IMR-90 (cell line): ENCODE measurements at regions not wholly inside any gene's neighbourhood (a gene's known extent, or its start where the extent isn't known, plus 50 kb on each side); places are given as distances from the start of the nearest gene placed in this dataset.

Experiments used
- ATAC-seq: fragments of 200-7000 bp; cut with Tn5 transposase; 2 replicates; pipeline ENCODE4 v1.9.1; 2020; ENCODE audit warnings: low read depth, mild to moderate bottlenecking, moderate library complexity
- BruUV-seq: library from RNA; stranded (reverse); fragments of 400-500 nt; replicated peaks from 2 replicates; lab custom pipeline; 2021; lab: Mats Ljungman, UMichigan
- CTCF ChIA-PET: fragments of 300-600 bp; formaldehyde crosslinking; extraction: SDS; loops from one replicate; lab custom pipeline; 2021; ENCODE audit warnings: antibody characterized with exemption; lab: Yijun Ruan, JAX
- POLR2A ChIA-PET: fragments of 300-600 bp; sonication (Branson Sonifier 250); formaldehyde crosslinking; loops from one replicate; lab custom pipeline; 2022; ENCODE audit warnings: antibody characterized with exemption; ENCODE audit not compliant: unreplicated experiment; lab: Charles Lee
- DNase-seq: peaks from one replicate; pipeline ENCODE4 v3.0.0; 2013
- H2AFZ ChIP-seq: replicated peaks from 2 replicates; pipeline ENCODE3; 2013; ENCODE audit warnings: low read length, mild to moderate bottlenecking; ENCODE audit not compliant: poor library complexity
- H2AK5ac ChIP-seq: 2 replicates; pipeline ENCODE4 v1.6.1; 2013; ENCODE audit warnings: low read depth, low read length, inconsistent platforms
- H2AK9ac ChIP-seq: replicated peaks from 2 replicates; pipeline ENCODE3; 2013; ENCODE audit warnings: mild to moderate bottlenecking, low read depth, low read length, moderate library complexity; ENCODE audit not compliant: poor library complexity
- H2BK120ac ChIP-seq: 2 replicates; pipeline ENCODE4 v1.6.1; 2013; ENCODE audit warnings: low read depth, low read length, inconsistent platforms
- H2BK15ac ChIP-seq: 3 replicates; pipeline ENCODE4 v1.6.1; 2013; ENCODE audit warnings: low read depth, low read length, inconsistent platforms
- H2BK20ac ChIP-seq: 2 replicates; pipeline ENCODE4 v1.6.1; 2013; ENCODE audit warnings: low read depth, mild to moderate bottlenecking, inconsistent platforms, low read length, moderate library complexity
- H2BK5ac ChIP-seq: 2 replicates; pipeline ENCODE4 v1.6.1; 2013; ENCODE audit warnings: mild to moderate bottlenecking, low read depth, low read length, inconsistent platforms; ENCODE audit not compliant: poor library complexity, severe bottlenecking
- H3K14ac ChIP-seq: replicated peaks from 2 replicates; pipeline ENCODE4 v1.6.1; 2013; ENCODE audit warnings: low read depth, low read length, inconsistent platforms
- H3K18ac ChIP-seq: 2 replicates; pipeline ENCODE4 v1.6.1; 2013; ENCODE audit warnings: low read depth, low read length, control low read depth
- H3K23ac ChIP-seq: 2 replicates; pipeline ENCODE4 v1.6.1; 2013; ENCODE audit warnings: low read depth, low read length, inconsistent platforms
- H3K27ac ChIP-seq: 2 replicates; pipeline ENCODE4 v1.5.1; 2013; ENCODE audit warnings: mild to moderate bottlenecking, control low read depth, low read length; ENCODE audit not compliant: insufficient read depth
- H3K27me3 ChIP-seq: 2 replicates; pipeline ENCODE4 v1.6.1; 2013; ENCODE audit warnings: low read length; ENCODE audit not compliant: control insufficient read depth, insufficient read depth
- H3K36me3 ChIP-seq: 2 replicates; pipeline ENCODE4 v1.6.1; 2013; ENCODE audit warnings: low read length, mixed read lengths; ENCODE audit not compliant: control insufficient read depth, insufficient read depth
- H3K4ac ChIP-seq: 2 replicates; pipeline ENCODE4 v1.6.1; 2013; ENCODE audit warnings: low read depth, low read length, inconsistent platforms
- H3K4me1 ChIP-seq: 2 replicates; pipeline ENCODE4 v1.6.1; 2013; ENCODE audit warnings: low read length, mixed read lengths; ENCODE audit not compliant: control insufficient read depth, insufficient read depth
- H3K4me2 ChIP-seq: 2 replicates; pipeline ENCODE4 v1.6.1; 2013; ENCODE audit warnings: low read depth, mild to moderate bottlenecking, control low read depth, low read length, moderate library complexity
- H3K4me3 ChIP-seq: 2 replicates; pipeline ENCODE4 v1.5.1; 2013; ENCODE audit warnings: low read depth, mild to moderate bottlenecking, control low read depth, low read length, moderate library complexity; ENCODE audit not compliant: insufficient read depth
- H3K56ac ChIP-seq: 2 replicates; pipeline ENCODE4 v1.6.1; 2013; ENCODE audit warnings: low read length, inconsistent platforms; ENCODE audit not compliant: insufficient read depth; ENCODE audit errors: extremely low read depth
- H3K79me1 ChIP-seq, 2 experiments: 2 replicates each; pipeline ENCODE4 v1.6.1; 2013; ENCODE audit warnings: low read length in 2 of 2, inconsistent platforms in 1 of 2, low read depth in 1 of 2
- H3K9ac ChIP-seq: 2 replicates; pipeline ENCODE4 v1.6.1; 2013; ENCODE audit warnings: low read depth, low read length, control low read depth
- H3K9me1 ChIP-seq: 2 replicates; pipeline ENCODE4 v1.6.1; 2013; ENCODE audit warnings: low read length, inconsistent platforms; ENCODE audit not compliant: insufficient read depth
- H3K9me3 ChIP-seq: 2 replicates; pipeline ENCODE4 v1.6.1; 2013; ENCODE audit warnings: low read length; ENCODE audit not compliant: control insufficient read depth, insufficient read depth
- H4K20me1 ChIP-seq: 2 replicates; pipeline ENCODE4 v1.6.1; 2013; ENCODE audit warnings: low read length, inconsistent platforms; ENCODE audit not compliant: insufficient read depth
- H4K5ac ChIP-seq: 2 replicates; pipeline ENCODE4 v1.6.1; 2013; ENCODE audit warnings: mild to moderate bottlenecking, low read depth, low read length, control low read depth
- H4K8ac ChIP-seq, 2 experiments: 2 replicates each; pipeline ENCODE4 v1.6.1; 2013; ENCODE audit warnings: low read depth in 2 of 2, low read length in 2 of 2, control low read depth in 1 of 2, inconsistent platforms in 1 of 2
- H4K91ac ChIP-seq: 2 replicates; pipeline ENCODE4 v1.6.1; 2013; ENCODE audit warnings: low read depth, low read length, inconsistent platforms; ENCODE audit not compliant: insufficient read depth
- BHLHE40 ChIP-seq: fragments of 150-350 bp; IDR thresholded peaks from 2 replicates; pipeline ENCODE4 v1.6.1; 2016; ENCODE audit warnings: mild to moderate bottlenecking, low read depth, low read length
- CEBPB ChIP-seq: IDR thresholded peaks from 2 replicates; pipeline ENCODE4 v1.6.1; 2012; ENCODE audit warnings: low read depth, low read length, improper control_type of control experiment
- CHD1 ChIP-seq: IDR thresholded peaks from 2 replicates; pipeline ENCODE4 v1.6.1; 2012; ENCODE audit warnings: low read depth, low read length, improper control_type of control experiment
- FOS ChIP-seq: fragments of 150-350 bp; IDR thresholded peaks from 2 replicates; pipeline ENCODE4 v1.6.1; 2016; ENCODE audit warnings: low read depth, low read length
- MAFK ChIP-seq: IDR thresholded peaks from 2 replicates; pipeline ENCODE4 v1.6.1; 2012; ENCODE audit warnings: low read depth, low read length, improper control_type of control experiment
- MXI1 ChIP-seq: IDR thresholded peaks from 2 replicates; pipeline ENCODE4 v1.6.1; 2012; ENCODE audit warnings: low read depth, mild to moderate bottlenecking, low read length, moderate library complexity, borderline replicate concordance
- NFE2L2 ChIP-seq: fragments of 150-350 bp; IDR thresholded peaks from 2 replicates; pipeline ENCODE4 v1.6.1; 2016; ENCODE audit warnings: low read depth, mild to moderate bottlenecking, low read length
- POLR2A ChIP-seq: IDR thresholded peaks from 2 replicates; pipeline ENCODE4 v1.6.1; 2012; ENCODE audit warnings: mild to moderate bottlenecking, low read depth, low read length
- RAD21 ChIP-seq: IDR thresholded peaks from 2 replicates; pipeline ENCODE4 v1.6.1; 2012; ENCODE audit warnings: low read length, improper control_type of control experiment
- RCOR1 ChIP-seq: IDR thresholded peaks from 2 replicates; pipeline ENCODE4 v1.6.1; 2012; ENCODE audit warnings: mild to moderate bottlenecking, low read length, improper control_type of control experiment; ENCODE audit not compliant: insufficient replicate concordance
- RFX5 ChIP-seq: IDR thresholded peaks from 2 replicates; pipeline ENCODE4 v1.8.0; 2012; ENCODE audit warnings: low read depth, mild to moderate bottlenecking, low read length, moderate library complexity
- SMC3 ChIP-seq: fragments of 150-350 bp; IDR thresholded peaks from 2 replicates; pipeline ENCODE4 v1.6.1; 2016; ENCODE audit warnings: low read depth, mild to moderate bottlenecking, antibody characterized with exemption, low read length, moderate library complexity
- WGBS, 2 experiments: methylation state at CpG; one replicate each; pipeline versions ENCODE4 v1.1.5 to v1.1.7; 2013; ENCODE audit warnings: missing lambda C conversion rate in 2 of 2; ENCODE audit not compliant: insufficient read length in 1 of 2; ENCODE audit errors: extremely low coverage in 2 of 2; 5-methylcytosine and 5-hydroxymethylcytosine counted together
- dilution Hi-C: fragments of 300-500 bp; cut with HindIII; formaldehyde crosslinking; loops from one replicate; pipeline ENCODE4 v1.14.3; 2018; ENCODE audit warnings: low sequenced_read_pairs; ENCODE audit not compliant: unreplicated experiment
- in situ Hi-C: fragments of 300-500 bp; cut with MboI; formaldehyde crosslinking; loops from 3 replicates; pipeline ENCODE4 v1.14.3; 2019; ENCODE audit warnings: low sequenced_read_pairs, inconsistent platforms, mixed read lengths
- intact Hi-C: fragments of 100-400 bp; cut with micrococcal nuclease; formaldehyde crosslinking; loops from 2 replicates; pipeline ENCODE4 v1.10.0; 2022
- TF ChIP-seq, protein P1 (sequence below): fragments of 150-350 bp; IDR thresholded peaks from 2 replicates; pipeline ENCODE4 v1.6.1; 2016; ENCODE audit warnings: low read depth, mild to moderate bottlenecking, low read length, moderate library complexity, borderline replicate concordance
- TF ChIP-seq, protein P2 (sequence below): fragments of 150-350 bp; IDR thresholded peaks from 2 replicates; pipeline ENCODE4 v1.6.1; 2017; ENCODE audit warnings: mild to moderate bottlenecking, antibody characterized with exemption, low read length, low read depth
- TF ChIP-seq, protein P3 (sequence below): conservative IDR thresholded peaks from 2 replicates; pipeline ENCODE4 v1.5.1; 2012; ENCODE audit warnings: mild to moderate bottlenecking, low read depth, low read length, improper control_type of control experiment

DNA sequence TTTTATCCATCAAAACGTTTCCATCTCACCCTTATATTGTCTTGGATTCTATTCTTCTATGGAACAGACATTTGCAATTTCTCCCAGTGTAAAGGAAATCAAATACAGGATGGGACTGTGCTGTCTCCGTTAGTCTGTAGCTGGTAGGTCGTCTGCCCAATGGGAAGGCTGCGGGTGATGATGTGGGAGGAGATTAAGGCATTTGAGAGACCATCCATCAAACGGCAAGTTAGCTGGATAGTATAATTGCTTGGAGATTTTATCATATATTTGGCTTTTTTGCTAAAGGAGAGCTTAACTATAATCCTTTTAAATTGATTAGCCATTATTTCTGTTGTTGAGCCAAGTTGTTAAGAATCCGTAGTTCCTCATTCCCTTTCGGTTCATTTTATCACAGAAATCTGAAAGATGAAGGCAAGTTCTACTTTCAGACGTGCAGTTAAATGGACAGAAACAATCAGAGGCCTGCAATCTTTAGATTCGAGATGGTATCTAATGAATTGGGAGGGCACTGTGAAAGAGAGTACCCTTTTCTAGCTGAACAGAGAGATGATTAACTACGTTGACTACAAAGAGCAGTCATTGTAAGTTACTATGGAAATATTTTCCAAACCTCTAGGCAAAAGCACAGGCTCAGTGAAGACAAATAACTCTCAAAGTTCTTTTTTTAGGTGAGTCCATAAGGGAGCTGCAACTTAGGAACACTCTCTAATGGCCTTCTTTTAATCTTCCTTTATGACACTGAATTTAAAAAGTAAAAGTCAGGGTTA is 253.3 kb upstream of the KIAA1217 start:
- ATAC-seq: no peak
- no peaks in the 10 kb centered on the region for H3K9me1 ChIP-seq
- H3K79me1 ChIP-seq: no peaks in the 10 kb centered on the region
- no peak for DNase-seq
- no peak overlapping the region for H2AFZ ChIP-seq
- no peak overlapping the region for H3K56ac ChIP-seq
- no peaks in the 10 kb centered on the region for H3K4me1 ChIP-seq
- in situ Hi-C loops (no loop called here), intact Hi-C loops (no loop called here), dilution Hi-C loops (no loop called here)
- no peak overlapping the region for H2BK5ac ChIP-seq
- H3K9ac ChIP-seq: no peak overlapping the region
- no peak overlapping the region for H2BK120ac ChIP-seq
- H3K4me2 ChIP-seq: no peak overlapping the region
- H3K14ac ChIP-seq: no peak overlapping the region
- no peak overlapping the region for H4K91ac ChIP-seq
- no peak overlapping the region for H3K27ac ChIP-seq
- H3K4ac ChIP-seq: no peak overlapping the region
- no peak overlapping the region for H3K4me3 ChIP-seq
- no peak overlapping the region for H2BK20ac ChIP-seq
- no peak overlapping the region for H2AK9ac ChIP-seq
- H2BK15ac ChIP-seq: no peak overlapping the region
- H4K5ac ChIP-seq: no peak overlapping the region
- no peaks in the 10 kb centered on the region for H4K20me1 ChIP-seq
- H3K9me3 ChIP-seq: peaks cover 19% of the 10 kb centered on the region
- no peak overlapping the region for H4K8ac ChIP-seq
- no peak for TF ChIP-seq RAD21
- TF ChIP-seq RFX5: no peak
- no peak for TF ChIP-seq POLR2A
- TF ChIP-seq, protein P1, sequence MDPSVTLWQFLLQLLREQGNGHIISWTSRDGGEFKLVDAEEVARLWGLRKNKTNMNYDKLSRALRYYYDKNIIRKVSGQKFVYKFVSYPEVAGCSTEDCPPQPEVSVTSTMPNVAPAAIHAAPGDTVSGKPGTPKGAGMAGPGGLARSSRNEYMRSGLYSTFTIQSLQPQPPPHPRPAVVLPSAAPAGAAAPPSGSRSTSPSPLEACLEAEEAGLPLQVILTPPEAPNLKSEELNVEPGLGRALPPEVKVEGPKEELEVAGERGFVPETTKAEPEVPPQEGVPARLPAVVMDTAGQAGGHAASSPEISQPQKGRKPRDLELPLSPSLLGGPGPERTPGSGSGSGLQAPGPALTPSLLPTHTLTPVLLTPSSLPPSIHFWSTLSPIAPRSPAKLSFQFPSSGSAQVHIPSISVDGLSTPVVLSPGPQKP: no peak
- no peak for TF ChIP-seq NFE2L2
- TF ChIP-seq MXI1: no peak
- TF ChIP-seq, protein P2, sequence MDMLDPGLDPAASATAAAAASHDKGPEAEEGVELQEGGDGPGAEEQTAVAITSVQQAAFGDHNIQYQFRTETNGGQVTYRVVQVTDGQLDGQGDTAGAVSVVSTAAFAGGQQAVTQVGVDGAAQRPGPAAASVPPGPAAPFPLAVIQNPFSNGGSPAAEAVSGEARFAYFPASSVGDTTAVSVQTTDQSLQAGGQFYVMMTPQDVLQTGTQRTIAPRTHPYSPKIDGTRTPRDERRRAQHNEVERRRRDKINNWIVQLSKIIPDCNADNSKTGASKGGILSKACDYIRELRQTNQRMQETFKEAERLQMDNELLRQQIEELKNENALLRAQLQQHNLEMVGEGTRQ: no peak
- no peak for TF ChIP-seq CHD1
- TF ChIP-seq MAFK: no peak
- TF ChIP-seq, protein P3, sequence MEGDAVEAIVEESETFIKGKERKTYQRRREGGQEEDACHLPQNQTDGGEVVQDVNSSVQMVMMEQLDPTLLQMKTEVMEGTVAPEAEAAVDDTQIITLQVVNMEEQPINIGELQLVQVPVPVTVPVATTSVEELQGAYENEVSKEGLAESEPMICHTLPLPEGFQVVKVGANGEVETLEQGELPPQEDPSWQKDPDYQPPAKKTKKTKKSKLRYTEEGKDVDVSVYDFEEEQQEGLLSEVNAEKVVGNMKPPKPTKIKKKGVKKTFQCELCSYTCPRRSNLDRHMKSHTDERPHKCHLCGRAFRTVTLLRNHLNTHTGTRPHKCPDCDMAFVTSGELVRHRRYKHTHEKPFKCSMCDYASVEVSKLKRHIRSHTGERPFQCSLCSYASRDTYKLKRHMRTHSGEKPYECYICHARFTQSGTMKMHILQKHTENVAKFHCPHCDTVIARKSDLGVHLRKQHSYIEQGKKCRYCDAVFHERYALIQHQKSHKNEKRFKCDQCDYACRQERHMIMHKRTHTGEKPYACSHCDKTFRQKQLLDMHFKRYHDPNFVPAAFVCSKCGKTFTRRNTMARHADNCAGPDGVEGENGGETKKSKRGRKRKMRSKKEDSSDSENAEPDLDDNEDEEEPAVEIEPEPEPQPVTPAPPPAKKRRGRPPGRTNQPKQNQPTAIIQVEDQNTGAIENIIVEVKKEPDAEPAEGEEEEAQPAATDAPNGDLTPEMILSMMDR: no peak
- TF ChIP-seq RCOR1: no peak
- no peak for TF ChIP-seq BHLHE40
- TF ChIP-seq SMC3: no peak
- TF ChIP-seq FOS: no peak
- no peak for TF ChIP-seq CEBPB
- no peak overlapping the region for H3K18ac ChIP-seq
- no peak overlapping the region for H3K23ac ChIP-seq
- BruUV-seq: no TSS peak
- no peak overlapping the region for H2AK5ac ChIP-seq
- POLR2A ChIA-PET: no interaction called here
- CTCF ChIA-PET: no interaction called here
- 33% methylated on average over 1 of the region's 10 CpGs; no CpG with 5 or more reads in 1 of the 2 experiments for WGBS, 2 experiments
- no peaks in the 10 kb centered on the region for H3K27me3 ChIP-seq
- H3K36me3 ChIP-seq: no peaks in the 10 kb centered on the region
